SK-N-MC (cell line): ENCODE measurements at regions not wholly inside any gene's neighbourhood (a gene's known extent, or its start where the extent isn't known, plus 50 kb on each side); places are given as distances from the start of the nearest gene placed in this dataset.

ENCODE experiments used
- DNase-seq: peaks from one replicate; pipeline ENCODE4 v3.0.0-alpha.2; 2011; ENCODE audit warnings: low read depth, low spot score
- H3K27ac ChIP-seq: fragments of 200-600 bp; sonication (generic); 2 replicates; pipeline ENCODE4 v1.5.1; 2016; ENCODE audit warnings: mixed run types
- H3K36me3 ChIP-seq: fragments of 200-600 bp; sonication (generic); 2 replicates; pipeline ENCODE4 v1.6.1; 2017; ENCODE audit warnings: antibody characterized with exemption, low read length, mixed read lengths; ENCODE audit not compliant: insufficient read depth
- H3K4me3 ChIP-seq: fragments of 200-600 bp; sonication (generic); 2 replicates; pipeline ENCODE4 v1.5.1; 2016
- H3K9ac ChIP-seq: fragments of 200-600 bp; sonication (generic); 2 replicates; pipeline ENCODE4 v1.8.0; 2017; ENCODE audit warnings: mixed run types, mixed read lengths; ENCODE audit not compliant: insufficient read length
- H3K9me3 ChIP-seq: fragments of 200-600 bp; sonication (generic); 2 replicates; pipeline ENCODE4 v1.6.1; 2017; ENCODE audit warnings: low read depth, mild to moderate bottlenecking, antibody characterized with exemption, low read length, moderate library complexity, mixed read lengths
- EZH2 ChIP-seq: fragments of 200-600 bp; sonication (generic); IDR thresholded peaks from one replicate; pipeline ENCODE4 v1.6.1; 2017; ENCODE audit warnings: antibody characterized with exemption
- FOXP2 ChIP-seq: optimal IDR thresholded peaks from 2 replicates; pipeline ENCODE3; 2011; ENCODE audit warnings: mild to moderate bottlenecking, moderate library complexity; ENCODE audit not compliant: insufficient read depth; ENCODE audit errors: extremely low read length, control extremely low read depth
- POLR2AphosphoS5 ChIP-seq: IDR thresholded peaks from 2 replicates; pipeline ENCODE4 v1.6.1; 2012; ENCODE audit warnings: mild to moderate bottlenecking, low read depth, low read length, borderline replicate concordance

GRCh38 chr21:35926003-35926740 is 134.2 kb downstream of the SETD4 start:
- no peak for DNase-seq
- Histone ChIP-seq H3K27ac (no peak overlapping the region), H3K9me3 (no peaks in the 10 kb centered on the region), H3K36me3 (no peaks in the 10 kb centered on the region), H3K9ac (no peak overlapping the region), H3K4me3 (no peak overlapping the region)
- TF ChIP-seq POLR2AphosphoS5 = no peak
- TF ChIP-seq EZH2 = no peak
- no peak for TF ChIP-seq FOXP2

DNA sequence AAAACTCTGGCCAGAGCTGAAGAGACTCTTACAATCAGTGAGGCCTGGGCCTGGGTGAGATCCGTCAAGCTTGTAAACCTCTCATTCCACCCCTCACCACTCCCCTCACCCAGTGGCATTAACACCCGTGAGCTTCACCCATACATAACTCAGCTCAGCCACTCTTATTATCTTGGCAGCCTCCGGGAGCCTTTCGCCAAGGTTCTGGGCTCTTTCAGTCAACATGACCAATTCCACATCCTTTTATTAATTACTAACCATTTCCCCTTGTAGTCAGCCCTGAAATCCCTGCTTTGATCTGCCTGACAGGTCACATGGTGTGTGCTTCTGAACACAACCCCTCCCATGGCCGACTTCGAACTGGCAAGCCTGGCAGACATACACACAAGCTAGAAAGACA is 134.8 kb downstream of the SETD4 start:
- no peak overlapping the region for H3K27ac ChIP-seq

GRCh38 chr21:35924714-35925301 is 135.5 kb downstream of the SETD4 start:
- Histone ChIP-seq H3K9ac (no peak overlapping the region), H3K36me3 (no peaks in the 10 kb centered on the region), H3K4me3 (no peak overlapping the region), H3K9me3 (no peaks in the 10 kb centered on the region), H3K27ac (no peak overlapping the region)
- no peak for DNase-seq
- TF ChIP-seq FOXP2 (no peak), POLR2AphosphoS5 (no peak), EZH2 (no peak)

More for the DNA sequence above, 134.8 kb downstream of the SETD4 start:
- Histone ChIP-seq H3K9me3 (no peaks in the 10 kb centered on the region), H3K36me3 (no peaks in the 10 kb centered on the region), H3K9ac (no peak overlapping the region), H3K4me3 (no peak overlapping the region)
- no peak for DNase-seq
- TF ChIP-seq EZH2 = no peak
- TF ChIP-seq FOXP2 = no peak
- no peak for TF ChIP-seq POLR2AphosphoS5

- H3K27ac ChIP-seq = no peak overlapping the region
- DNase-seq = no peak
- H3K4me3 ChIP-seq = no peak overlapping the region
- H3K9ac ChIP-seq = no peak overlapping the region
- TF ChIP-seq FOXP2 = no peak
- no peak for TF ChIP-seq POLR2AphosphoS5
- TF ChIP-seq EZH2 = no peak
- no peaks in the 10 kb centered on the region for H3K9me3 ChIP-seq
- H3K36me3 ChIP-seq = no peaks in the 10 kb centered on the region
Measured at GRCh38 chr21:35923971-35924370, 136.4 kb downstream of the SETD4 start.

- Histone ChIP-seq H3K36me3 (no peaks in the 10 kb centered on the region), H3K9ac (no peak overlapping the region), H3K4me3 (no peak overlapping the region), H3K9me3 (no peaks in the 10 kb centered on the region), H3K27ac (no peak overlapping the region)
- TF ChIP-seq POLR2AphosphoS5 = no peak
- TF ChIP-seq EZH2 = no peak
- TF ChIP-seq FOXP2 = no peak
- DNase-seq = no peak
Measured at GRCh38 chr21:35922618-35923017, 137.7 kb downstream of the SETD4 start.

DNA sequence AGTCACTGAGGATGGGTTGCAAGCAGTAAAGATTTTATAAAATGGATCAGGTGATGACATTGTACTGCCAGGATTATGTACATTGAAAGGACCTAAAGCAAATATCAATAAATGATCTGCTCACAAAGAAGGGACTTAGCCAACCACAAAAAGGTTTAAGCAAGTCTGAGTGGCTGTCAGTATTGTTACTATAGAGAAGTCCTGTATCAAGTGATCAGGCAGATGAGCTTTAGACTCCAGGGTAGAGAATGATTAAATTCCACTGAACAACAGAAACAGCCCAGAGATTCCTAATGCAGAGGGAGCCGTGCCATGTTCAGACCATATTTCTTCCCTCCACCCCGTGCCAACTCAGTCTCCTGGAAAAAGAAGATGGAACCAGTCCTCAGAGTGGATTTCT is 138.9 kb downstream of the SETD4 start:
- no peak for TF ChIP-seq FOXP2
- no peak for TF ChIP-seq POLR2AphosphoS5
- no peak for TF ChIP-seq EZH2
- H3K9me3 ChIP-seq = no peaks in the 10 kb centered on the region
- DNase-seq = no peak
- H3K4me3 ChIP-seq = no peak overlapping the region
- H3K9ac ChIP-seq = no peak overlapping the region
- no peak overlapping the region for H3K27ac ChIP-seq
- no peaks in the 10 kb centered on the region for H3K36me3 ChIP-seq

GRCh38 chr21:35920436-35920835 is 139.9 kb downstream of the SETD4 start:
- no peak for DNase-seq
- no peak overlapping the region for H3K4me3 ChIP-seq
- H3K9me3 ChIP-seq = no peaks in the 10 kb centered on the region
- no peak overlapping the region for H3K9ac ChIP-seq
- TF ChIP-seq POLR2AphosphoS5 (no peak), EZH2 (no peak), FOXP2 (no peak)
- no peaks in the 10 kb centered on the region for H3K36me3 ChIP-seq
- H3K27ac ChIP-seq = no peak overlapping the region

- no peak for TF ChIP-seq EZH2
- TF ChIP-seq POLR2AphosphoS5 = no peak
- TF ChIP-seq FOXP2 = no peak
- Histone ChIP-seq H3K9ac (no peak overlapping the region), H3K36me3 (no peaks in the 10 kb centered on the region), H3K27ac (no peak overlapping the region), H3K9me3 (no peaks in the 10 kb centered on the region), H3K4me3 (no peak overlapping the region)
- DNase-seq = no peak
Measured at GRCh38 chr21:35915030-35915429, 145.3 kb downstream of the SETD4 start.

- Histone ChIP-seq H3K9me3 (no peaks in the 10 kb centered on the region), H3K9ac (no peak overlapping the region), H3K27ac (no peak overlapping the region), H3K36me3 (no peaks in the 10 kb centered on the region), H3K4me3 (no peak overlapping the region)
- DNase-seq = no peak
- TF ChIP-seq FOXP2 = no peak
Measured at GRCh38 chr21:35911412-35912191, 148.7 kb downstream of the SETD4 start.
